B cell (primary cell): ENCODE measurements at regions not wholly inside any gene's neighbourhood (a gene's known extent, or its start where the extent isn't known, plus 50 kb on each side); places are given as distances from the start of the nearest gene placed in this dataset.
A peak's percentile ranks its signal among the peaks of the same experiment; 100 is the strongest.

Experiments used
- ATAC-seq: fragments of 200-7000 bp; cut with Tn5 transposase; one replicate; pipeline ENCODE4 v1.10.0; 2021; ENCODE audit warnings: low read depth, mild to moderate bottlenecking, moderate number of reproducible peaks, moderate library complexity
- CTCF ChIA-PET: fragments of 350-600 bp; sonication (Branson Sonifier 250); formaldehyde crosslinking; loops from one replicate; lab custom pipeline; 2021; ENCODE audit warnings: antibody characterized with exemption, inconsistent platforms; lab: Charles Lee
- POLR2A ChIA-PET: fragments of 350-600 bp; sonication (Branson Sonifier 250); formaldehyde crosslinking; loops from one replicate; lab custom pipeline; 2021; ENCODE audit warnings: antibody characterized with exemption; lab: Charles Lee
- DNase-seq: peaks from one replicate; pipeline ENCODE4 v3.0.0; 2013
- H2AFZ ChIP-seq: 2 replicates; pipeline ENCODE4 v1.6.1; 2012; ENCODE audit warnings: mild to moderate bottlenecking, low read depth, low read length; ENCODE audit not compliant: insufficient read depth, poor library complexity, severe bottlenecking
- H3K27ac ChIP-seq, 2 donors: 1 replicate in 1 of 2; 2 replicates in 1 of 2; pipeline ENCODE4 v1.5.1; 2012 to 2013; ENCODE audit warnings: low read length in 2 of 2, mild to moderate bottlenecking in 2 of 2, moderate library complexity in 1 of 2
- H3K27me3 ChIP-seq, 4 experiments: fragments of 200-600 bp in 1 of 4; sonication (generic) in 1 of 4; replicated peaks in 1 of 4; 1 replicate in 2 of 4; 2 replicates in 2 of 4; pipeline versions ENCODE4 v1.6.1 to v1.7.0; 2013 to 2016; ENCODE audit warnings: low read length in 3 of 4, mild to moderate bottlenecking in 2 of 4, mixed read lengths in 1 of 4, moderate library complexity in 1 of 4; ENCODE audit not compliant: insufficient read depth in 4 of 4, control insufficient read depth in 3 of 4; ENCODE audit errors: control extremely low read depth in 1 of 4
- H3K36me3 ChIP-seq, 2 experiments: replicated peaks in 1 of 2; 1 replicate in 1 of 2; 2 replicates in 1 of 2; pipeline versions ENCODE4 v1.6.1 to v1.7.1; 2013; ENCODE audit warnings: low read length in 1 of 2; ENCODE audit not compliant: insufficient read depth in 2 of 2, control insufficient read depth in 1 of 2; ENCODE audit errors: control extremely low read depth in 1 of 2, extremely low read depth in 1 of 2
- H3K4me1 ChIP-seq, 2 donors: fragments of 200-600 bp in 1 of 2; sonication (generic) in 1 of 2; 1 replicate in 1 of 2; 2 replicates in 1 of 2; pipeline versions ENCODE4 v1.5.1 to v1.6.1; 2013 to 2017; ENCODE audit warnings: low read length in 2 of 2; ENCODE audit not compliant: control insufficient read depth in 2 of 2, insufficient read depth in 2 of 2
- H3K4me2 ChIP-seq: replicated peaks from 2 replicates; pipeline ENCODE3; 2012; ENCODE audit warnings: mild to moderate bottlenecking, low read depth, low read length; ENCODE audit not compliant: poor library complexity, severe bottlenecking
- H3K4me3 ChIP-seq, 5 experiments: fragments of 200-600 bp in 1 of 5; sonication (generic) in 1 of 5; 1 replicate in 3 of 5; 2 replicates in 2 of 5; pipeline versions ENCODE4 v1.5.1 to v1.7.0; 2011 to 2016; ENCODE audit warnings: low read length in 4 of 5, mild to moderate bottlenecking in 4 of 5, low read depth in 2 of 5, control low read depth in 1 of 5, moderate library complexity in 1 of 5; ENCODE audit not compliant: insufficient read depth in 1 of 5; ENCODE audit errors: control extremely low read depth in 1 of 5, extremely low read depth in 1 of 5
- H3K79me2 ChIP-seq: fragments of 200-600 bp; sonication (generic); one replicate; pipeline ENCODE4 v1.6.0; 2016; ENCODE audit warnings: low read length; ENCODE audit not compliant: control insufficient read depth, insufficient read depth
- H3K9ac ChIP-seq: fragments of 200-600 bp; sonication (generic); 2 replicates; pipeline ENCODE4 v1.6.1; 2017; ENCODE audit warnings: mild to moderate bottlenecking, low read length, moderate library complexity
- H3K9me3 ChIP-seq, 3 donors: one replicate each; pipeline versions ENCODE4 v1.6.1 to v1.7.1; 2013; ENCODE audit warnings: low read length in 2 of 3; ENCODE audit not compliant: control insufficient read depth in 2 of 3, insufficient read depth in 1 of 3; ENCODE audit errors: control extremely low read depth in 1 of 3
- H4K20me1 ChIP-seq: 2 replicates; pipeline ENCODE4 v1.6.0; 2012; ENCODE audit warnings: mild to moderate bottlenecking, low read length; ENCODE audit not compliant: insufficient read depth, control insufficient read depth, poor library complexity, severe bottlenecking
- H3K27ac Mint-ChIP-seq: one replicate; pipeline ENCODE4 v1.8.0; 2021; ENCODE audit warnings: mixed read lengths
- H3K27me3 Mint-ChIP-seq: one replicate; pipeline ENCODE4 v1.8.0; 2021; ENCODE audit warnings: mixed read lengths
- H3K4me1 Mint-ChIP-seq: one replicate; pipeline ENCODE4 v1.8.0; 2021; ENCODE audit warnings: mixed read lengths
- H3K4me3 Mint-ChIP-seq: one replicate; pipeline ENCODE4 v1.8.0; 2021; ENCODE audit warnings: mixed read lengths
- H3K9me3 Mint-ChIP-seq: one replicate; pipeline ENCODE4 v1.8.0; 2022; ENCODE audit warnings: mixed read lengths; ENCODE audit not compliant: insufficient read depth
- CTCF ChIP-seq: fragments of 200-600 bp; IDR thresholded peaks from one replicate; pipeline ENCODE4 v1.8.0; 2022; ENCODE audit warnings: antibody characterized with exemption, mild to moderate bottlenecking
- EZH2 ChIP-seq: IDR thresholded peaks from 2 replicates; pipeline ENCODE4 v1.6.1; 2012; ENCODE audit warnings: borderline replicate concordance, low read depth, mild to moderate bottlenecking, moderate library complexity, low read length; ENCODE audit not compliant: insufficient read depth, poor library complexity, severe bottlenecking
- WGBS: methylation state at CpG from one replicate; pipeline ENCODE4 v1.1.5; 2013; ENCODE audit warnings: missing lambda C conversion rate; ENCODE audit not compliant: insufficient coverage; 5-methylcytosine and 5-hydroxymethylcytosine counted together
- intact Hi-C: fragments of 100-400 bp; cut with micrococcal nuclease; formaldehyde crosslinking; loops from one replicate; pipeline ENCODE4 v1.10.0; 2022

DNA sequence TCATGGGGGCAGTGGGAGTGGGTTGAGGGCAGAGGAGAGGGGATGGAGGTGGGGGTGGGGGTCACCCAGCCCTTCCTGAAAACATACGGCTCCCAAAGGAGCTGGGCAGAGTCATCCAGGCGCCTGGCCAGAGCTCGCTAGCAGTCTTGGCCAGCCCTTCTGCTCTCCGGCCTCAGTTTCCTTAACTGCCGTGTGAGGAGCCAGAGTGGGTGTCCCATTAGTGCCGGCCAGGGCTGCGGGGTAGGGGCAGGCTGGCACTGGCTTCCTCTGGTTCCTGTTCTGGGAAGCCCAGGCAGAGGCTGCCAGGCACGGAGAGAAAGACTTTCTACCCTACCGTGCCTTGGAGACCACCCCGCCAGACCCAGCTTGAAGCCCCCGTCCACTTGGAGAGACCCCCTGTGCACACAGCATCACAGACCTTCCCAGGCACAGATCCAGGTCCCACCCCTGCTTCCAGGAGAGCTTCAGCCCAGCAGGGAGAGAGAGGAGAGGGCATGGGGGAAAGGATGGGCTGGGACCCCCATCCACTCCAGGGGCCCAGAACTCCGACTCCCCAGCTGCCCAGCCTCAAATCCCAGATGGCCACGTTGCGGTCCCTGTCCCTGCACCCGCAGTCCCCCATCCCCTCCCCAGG lies 93.3 kb downstream of the RFLNA start:
- DNase-seq (no peak), ATAC-seq (no peak)
- no peaks in the 10 kb centered on the region for H3K27me3 ChIP-seq
- H3K4me2 ChIP-seq, result peak overlapping the region; percentile 86
- TF ChIP-seq CTCF (no peak), EZH2 (no peak)
- no peak overlapping the region for H3K27ac Mint-ChIP-seq
- H3K4me3 ChIP-seq, result no peak overlapping the region
- peaks cover 34% of the 10 kb centered on the region for H3K79me2 ChIP-seq
- no peaks in the 10 kb centered on the region for H3K9me3 Mint-ChIP-seq
- peak overlapping the region; percentile 44 for H3K4me3 Mint-ChIP-seq
- POLR2A ChIA-PET, result interaction anchor here (0.6 kb wide), 1 partner anchor 13 kb away, joined by 3 read pairs; no protein-coding TSS in a partner anchor
- H3K27me3 Mint-ChIP-seq, result no peaks in the 10 kb centered on the region
- H3K9me3 ChIP-seq, result no peaks in the 10 kb centered on the region
- peaks cover 35% of the 10 kb centered on the region for H3K4me1 Mint-ChIP-seq
- H4K20me1 ChIP-seq, result peaks cover 82% of the 10 kb centered on the region
- CTCF ChIA-PET, result interaction anchor here (1.0 to 1.5 kb wide), 2 partner anchors 11 kb away, joined by 3 to 5 read pairs; no protein-coding TSS in a partner anchor
- 90% methylated on average over 12 of the region's 15 CpGs for WGBS
- no peak overlapping the region for H2AFZ ChIP-seq
- intact Hi-C loops, result no loop called here
- peaks cover 39 to 49% of the 10 kb centered on the region in 2 donors for H3K4me1 ChIP-seq
- no peak overlapping the region for H3K9ac ChIP-seq
- no peak overlapping the region for H3K27ac ChIP-seq
- H3K36me3 ChIP-seq, result peaks cover 0 to 16% of the 10 kb centered on the region in 2 experiments

DNA sequence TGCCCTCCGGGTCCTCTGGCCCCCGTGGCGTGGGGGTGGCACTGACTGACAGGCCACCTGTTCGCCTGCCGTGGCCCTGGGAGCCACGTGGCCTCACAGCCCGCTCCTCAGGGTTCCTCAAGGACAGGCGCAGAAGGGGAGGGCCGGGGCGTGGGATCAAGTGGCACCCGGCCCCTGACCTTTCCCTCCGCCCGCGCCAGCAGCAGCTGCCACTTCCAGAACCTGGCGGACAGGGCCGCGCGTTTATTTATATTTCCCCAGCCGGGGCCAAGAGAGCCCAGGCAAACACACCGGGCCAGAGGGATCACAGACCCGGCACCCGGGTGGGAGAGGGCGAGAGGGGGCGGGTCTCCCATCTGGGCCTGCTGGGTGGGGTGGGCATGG lies 92.6 kb downstream of the RFLNA start:
- TF ChIP-seq EZH2 (no peak), CTCF (no peak)
- no peaks in the 10 kb centered on the region for H3K9me3 ChIP-seq
- peaks cover 35% of the 10 kb centered on the region for H3K4me1 Mint-ChIP-seq
- H3K36me3 ChIP-seq, result peaks cover 0 to 22% of the 10 kb centered on the region in 2 experiments
- H3K9me3 Mint-ChIP-seq, result no peaks in the 10 kb centered on the region
- DNase-seq, result no peak
- ATAC-seq, result no peak
- H3K4me3 ChIP-seq, result no peak overlapping the region
- ChIA-PET CTCF (interaction anchor here (1.0 kb wide), 1 partner anchor 12 kb away, joined by 3 read pairs; no protein-coding TSS in a partner anchor), POLR2A (interaction anchor here (0.6 kb wide), 1 partner anchor 14 kb away, joined by 3 read pairs; no protein-coding TSS in a partner anchor)
- no peak overlapping the region for H3K27ac ChIP-seq
- intact Hi-C loops, result no loop called here
- H3K4me1 ChIP-seq, result peaks cover 35 to 44% of the 10 kb centered on the region in 2 donors
- H3K27me3 ChIP-seq, result no peaks in the 10 kb centered on the region
- no peak overlapping the region for H3K4me3 Mint-ChIP-seq
- H3K27ac Mint-ChIP-seq, result no peak overlapping the region
- WGBS, result 87% methylated on average over 24 of the region's 24 CpGs
- H3K9ac ChIP-seq, result no peak overlapping the region
- H4K20me1 ChIP-seq, result peaks cover 77% of the 10 kb centered on the region
- no peak overlapping the region for H2AFZ ChIP-seq
- H3K27me3 Mint-ChIP-seq, result no peaks in the 10 kb centered on the region
- no peak overlapping the region for H3K4me2 ChIP-seq
- peaks cover 34% of the 10 kb centered on the region for H3K79me2 ChIP-seq
